Osteocyte (in vitro differentiated cells): ENCODE measurements at regions not wholly inside any gene's neighbourhood (a gene's known extent, or its start where the extent isn't known, plus 50 kb on each side); places are given as distances from the start of the nearest gene placed in this dataset.
A peak's percentile ranks its signal among the peaks of the same experiment; 100 is the strongest.

Experiments used
- DNase-seq: peaks from one replicate; pipeline ENCODE4 v3.0.0; 2021; ENCODE audit warnings: mixed read lengths; ENCODE audit not compliant: unreplicated experiment; ENCODE audit errors: extremely low spot score
- H3K27ac Mint-ChIP-seq: one replicate; pipeline ENCODE4 v1.8.0; 2021; ENCODE audit warnings: mild to moderate bottlenecking, mixed read lengths; ENCODE audit not compliant: unreplicated experiment
- H3K27me3 Mint-ChIP-seq: one replicate; pipeline ENCODE4 v1.8.0; 2021; ENCODE audit warnings: mixed read lengths; ENCODE audit not compliant: unreplicated experiment
- H3K36me3 Mint-ChIP-seq: one replicate; pipeline ENCODE4 v1.8.0; 2021; ENCODE audit warnings: mixed read lengths; ENCODE audit not compliant: unreplicated experiment
- H3K4me1 Mint-ChIP-seq: one replicate; pipeline ENCODE4 v1.8.0; 2021; ENCODE audit warnings: mixed read lengths; ENCODE audit not compliant: unreplicated experiment
- H3K4me3 Mint-ChIP-seq: one replicate; pipeline ENCODE4 v1.8.0; 2021; ENCODE audit warnings: mild to moderate bottlenecking, moderate library complexity, mixed read lengths; ENCODE audit not compliant: unreplicated experiment
- H3K9me3 Mint-ChIP-seq: one replicate; pipeline ENCODE4 v1.8.0; 2021; ENCODE audit warnings: mixed read lengths; ENCODE audit not compliant: unreplicated experiment
- CTCF ChIP-seq: fragments of 200-600 bp; sonication (generic); IDR thresholded peaks from 2 replicates; pipeline ENCODE4 v1.5.0; 2021; ENCODE audit warnings: antibody characterized with exemption, mild to moderate bottlenecking, moderate library complexity

- H3K27me3 Mint-ChIP-seq = no peaks in the 10 kb centered on the region
- H3K27ac Mint-ChIP-seq = no peak overlapping the region
- H3K4me1 Mint-ChIP-seq = peaks cover 32% of the 10 kb centered on the region
- peaks cover 3% of the 10 kb centered on the region for H3K36me3 Mint-ChIP-seq
- H3K9me3 Mint-ChIP-seq = peaks cover 11% of the 10 kb centered on the region
- H3K4me3 Mint-ChIP-seq = no peak overlapping the region
- no peak for TF ChIP-seq CTCF
- peak; percentile 60 for DNase-seq
Observed at GRCh38 chr9:134568116-134568515, 73.5 kb upstream of the COL5A1 start.

GRCh38 chr9:134568811-134569210 is 72.8 kb upstream of the COL5A1 start:
- DNase-seq = no peak
- Mint-ChIP-seq H3K27ac (no peak overlapping the region), H3K36me3 (peaks cover 3% of the 10 kb centered on the region), H3K27me3 (no peaks in the 10 kb centered on the region), H3K4me1 (peaks cover 32% of the 10 kb centered on the region), H3K4me3 (no peak overlapping the region), H3K9me3 (peaks cover 11% of the 10 kb centered on the region)
- no peak for TF ChIP-seq CTCF

GRCh38 chr9:134569626-134570025 is 72.0 kb upstream of the COL5A1 start:
- DNase-seq = no peak

GRCh38 chr9:134570151-134570621 is 71.4 kb upstream of the COL5A1 start:
- TF ChIP-seq CTCF = no peak
- peaks cover 3% of the 10 kb centered on the region for H3K36me3 Mint-ChIP-seq
- H3K4me3 Mint-ChIP-seq = no peak overlapping the region
- peak overlapping the region; percentile 42 for H3K27ac Mint-ChIP-seq
- H3K27me3 Mint-ChIP-seq = no peaks in the 10 kb centered on the region
- peaks cover 29% of the 10 kb centered on the region for H3K4me1 Mint-ChIP-seq
- H3K9me3 Mint-ChIP-seq = peaks cover 11% of the 10 kb centered on the region
- DNase-seq = peak; percentile 73

More at GRCh38 chr9:134569626-134570025, 72.0 kb upstream of the COL5A1 start:
- H3K36me3 Mint-ChIP-seq = peaks cover 3% of the 10 kb centered on the region
- H3K9me3 Mint-ChIP-seq = peaks cover 11% of the 10 kb centered on the region
- H3K4me1 Mint-ChIP-seq = peaks cover 32% of the 10 kb centered on the region
- H3K4me3 Mint-ChIP-seq = no peak overlapping the region
- TF ChIP-seq CTCF = no peak
- no peak overlapping the region for H3K27ac Mint-ChIP-seq
- H3K27me3 Mint-ChIP-seq = no peaks in the 10 kb centered on the region

- peaks cover 32% of the 10 kb centered on the region for H3K4me1 Mint-ChIP-seq
- H3K4me3 Mint-ChIP-seq = no peak overlapping the region
- no peak for TF ChIP-seq CTCF
- no peaks in the 10 kb centered on the region for H3K27me3 Mint-ChIP-seq
- peaks cover 11% of the 10 kb centered on the region for H3K9me3 Mint-ChIP-seq
- peak overlapping the region; percentile 42 for H3K27ac Mint-ChIP-seq
- peak; percentile 62 for DNase-seq
- peaks cover 3% of the 10 kb centered on the region for H3K36me3 Mint-ChIP-seq
Observed at GRCh38 chr9:134570711-134571325, 70.8 kb upstream of the COL5A1 start.
